Osteocyte (in vitro differentiated cells): ENCODE measurements at regions not wholly inside any gene's neighbourhood (a gene's known extent, or its start where the extent isn't known, plus 50 kb on each side); places are given as distances from the start of the nearest gene placed in this dataset.

Source experiments
- DNase-seq: peaks from one replicate; pipeline ENCODE4 v3.0.0; 2021; ENCODE audit warnings: mixed read lengths; ENCODE audit not compliant: unreplicated experiment; ENCODE audit errors: extremely low spot score
- H3K27ac Mint-ChIP-seq: one replicate; pipeline ENCODE4 v1.8.0; 2021; ENCODE audit warnings: mild to moderate bottlenecking, mixed read lengths; ENCODE audit not compliant: unreplicated experiment
- H3K27me3 Mint-ChIP-seq: one replicate; pipeline ENCODE4 v1.8.0; 2021; ENCODE audit warnings: mixed read lengths; ENCODE audit not compliant: unreplicated experiment
- H3K36me3 Mint-ChIP-seq: one replicate; pipeline ENCODE4 v1.8.0; 2021; ENCODE audit warnings: mixed read lengths; ENCODE audit not compliant: unreplicated experiment
- H3K4me1 Mint-ChIP-seq: one replicate; pipeline ENCODE4 v1.8.0; 2021; ENCODE audit warnings: mixed read lengths; ENCODE audit not compliant: unreplicated experiment
- H3K4me3 Mint-ChIP-seq: one replicate; pipeline ENCODE4 v1.8.0; 2021; ENCODE audit warnings: mild to moderate bottlenecking, moderate library complexity, mixed read lengths; ENCODE audit not compliant: unreplicated experiment
- H3K9me3 Mint-ChIP-seq: one replicate; pipeline ENCODE4 v1.8.0; 2021; ENCODE audit warnings: mixed read lengths; ENCODE audit not compliant: unreplicated experiment
- TF ChIP-seq, protein P1 (sequence below): fragments of 200-600 bp; sonication (generic); IDR thresholded peaks from 2 replicates; pipeline ENCODE4 v1.5.0; 2021; ENCODE audit warnings: antibody characterized with exemption, mild to moderate bottlenecking, moderate library complexity

DNA sequence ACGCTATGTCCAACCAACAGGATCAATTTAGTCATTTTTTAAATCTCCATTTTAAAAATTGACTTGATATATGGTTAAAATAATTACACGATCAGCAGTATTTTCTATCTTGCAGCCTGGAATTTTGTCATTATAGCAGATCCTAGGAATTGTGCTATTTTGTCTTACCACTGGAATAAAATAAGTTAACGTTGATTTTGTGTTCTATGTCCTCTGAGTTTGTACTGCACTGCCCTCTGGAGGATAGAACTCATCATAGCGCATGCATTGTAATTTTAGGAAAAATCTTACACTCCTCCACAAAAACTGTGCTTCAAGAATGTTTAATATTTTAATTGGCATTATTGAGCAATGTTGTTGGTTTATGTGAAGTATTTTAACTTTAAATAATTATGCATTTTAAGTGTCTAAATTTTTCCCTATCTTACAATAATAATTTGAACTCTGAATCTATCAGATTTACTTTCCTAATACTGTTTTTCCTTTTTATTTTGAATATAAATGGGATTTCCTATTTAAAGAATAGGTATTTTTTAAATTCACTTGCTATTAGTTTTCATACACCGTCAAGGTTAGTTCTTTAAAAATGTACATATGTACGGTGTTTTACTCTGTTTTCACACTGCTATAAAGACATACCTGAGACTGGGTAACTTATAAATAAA, 220.1 kb downstream of the PPP1R3A start:
- Mint-ChIP-seq H3K27me3 (peaks cover 51% of the 10 kb centered on the region), H3K36me3 (no peaks in the 10 kb centered on the region), H3K9me3 (no peaks in the 10 kb centered on the region), H3K4me1 (no peaks in the 10 kb centered on the region), H3K27ac (no peak overlapping the region), H3K4me3 (no peak overlapping the region)
- TF ChIP-seq, protein P1, sequence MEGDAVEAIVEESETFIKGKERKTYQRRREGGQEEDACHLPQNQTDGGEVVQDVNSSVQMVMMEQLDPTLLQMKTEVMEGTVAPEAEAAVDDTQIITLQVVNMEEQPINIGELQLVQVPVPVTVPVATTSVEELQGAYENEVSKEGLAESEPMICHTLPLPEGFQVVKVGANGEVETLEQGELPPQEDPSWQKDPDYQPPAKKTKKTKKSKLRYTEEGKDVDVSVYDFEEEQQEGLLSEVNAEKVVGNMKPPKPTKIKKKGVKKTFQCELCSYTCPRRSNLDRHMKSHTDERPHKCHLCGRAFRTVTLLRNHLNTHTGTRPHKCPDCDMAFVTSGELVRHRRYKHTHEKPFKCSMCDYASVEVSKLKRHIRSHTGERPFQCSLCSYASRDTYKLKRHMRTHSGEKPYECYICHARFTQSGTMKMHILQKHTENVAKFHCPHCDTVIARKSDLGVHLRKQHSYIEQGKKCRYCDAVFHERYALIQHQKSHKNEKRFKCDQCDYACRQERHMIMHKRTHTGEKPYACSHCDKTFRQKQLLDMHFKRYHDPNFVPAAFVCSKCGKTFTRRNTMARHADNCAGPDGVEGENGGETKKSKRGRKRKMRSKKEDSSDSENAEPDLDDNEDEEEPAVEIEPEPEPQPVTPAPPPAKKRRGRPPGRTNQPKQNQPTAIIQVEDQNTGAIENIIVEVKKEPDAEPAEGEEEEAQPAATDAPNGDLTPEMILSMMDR: peak; percentile 81
- DNase-seq: no peak

DNA sequence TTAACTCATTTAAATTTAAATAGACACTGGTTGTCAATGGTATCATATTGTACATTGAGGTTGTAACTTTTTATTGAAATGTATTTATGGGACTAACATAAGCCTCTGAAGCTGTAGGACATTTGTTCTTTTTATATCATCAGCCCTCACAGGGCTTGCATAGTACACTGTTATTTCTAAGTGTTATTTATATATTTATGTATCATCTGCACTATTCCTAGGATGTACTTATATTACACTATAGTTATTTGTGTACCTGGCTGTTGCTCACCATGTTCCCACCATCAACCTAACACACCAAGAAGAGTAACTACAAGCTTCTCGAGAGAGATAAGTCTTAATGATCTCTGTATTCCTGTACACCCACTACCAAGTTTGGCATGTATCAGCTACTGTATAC, 224.7 kb downstream of the PPP1R3A start:
- no peak overlapping the region for H3K27ac Mint-ChIP-seq
- no peak overlapping the region for H3K4me3 Mint-ChIP-seq
- DNase-seq: no peak
- no peaks in the 10 kb centered on the region for H3K4me1 Mint-ChIP-seq
- TF ChIP-seq, protein P1: no peak
- H3K36me3 Mint-ChIP-seq: no peaks in the 10 kb centered on the region
- no peaks in the 10 kb centered on the region for H3K9me3 Mint-ChIP-seq
- H3K27me3 Mint-ChIP-seq: peaks cover 66% of the 10 kb centered on the region

DNA sequence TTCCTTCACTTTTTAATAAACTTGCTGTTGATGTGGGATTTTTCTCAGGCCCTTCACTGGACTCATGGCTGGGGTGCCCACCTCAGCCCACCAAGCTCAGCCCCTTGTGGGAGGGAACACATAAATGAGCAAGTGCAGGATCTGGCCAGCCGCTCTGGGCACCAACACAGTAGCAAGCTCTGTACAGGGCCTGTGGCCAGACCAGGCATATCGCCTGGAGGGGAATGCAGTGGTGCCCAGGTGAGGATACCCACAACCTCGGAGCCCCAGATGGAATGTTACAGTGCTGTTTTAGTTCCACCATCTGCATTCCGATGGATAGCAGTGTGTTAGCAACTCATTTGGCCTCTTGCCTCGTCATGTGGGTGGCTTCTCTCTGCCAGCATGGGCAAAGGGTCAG, 234.6 kb downstream of the PPP1R3A start:
- DNase-seq: no peak
- no peaks in the 10 kb centered on the region for H3K9me3 Mint-ChIP-seq
- TF ChIP-seq, protein P1: no peak
- H3K27ac Mint-ChIP-seq: no peak overlapping the region
- H3K36me3 Mint-ChIP-seq: no peaks in the 10 kb centered on the region
- H3K4me3 Mint-ChIP-seq: no peak overlapping the region
- H3K27me3 Mint-ChIP-seq: peaks cover 19% of the 10 kb centered on the region
- no peaks in the 10 kb centered on the region for H3K4me1 Mint-ChIP-seq

DNA sequence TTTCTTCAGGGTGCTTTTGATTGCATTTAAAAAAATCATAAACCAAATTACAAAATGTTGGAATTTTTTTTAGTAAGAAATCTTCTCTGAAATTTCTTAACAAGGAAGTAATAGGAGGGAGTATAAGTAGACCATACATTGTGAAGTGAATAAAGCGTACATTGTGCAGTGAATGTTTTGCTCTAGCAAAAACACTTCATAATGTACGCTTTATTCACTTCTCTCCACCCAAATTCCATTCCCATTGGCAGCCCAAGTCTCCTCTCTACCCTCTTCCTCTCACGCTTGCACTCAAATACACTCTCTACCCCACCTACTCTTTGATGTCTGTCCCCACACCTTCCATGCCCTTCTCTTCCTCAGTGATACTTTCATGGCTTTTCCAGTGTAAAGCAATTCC, 241.0 kb downstream of the PPP1R3A start:
- H3K9me3 Mint-ChIP-seq: no peaks in the 10 kb centered on the region
- TF ChIP-seq, protein P1: no peak
- H3K27ac Mint-ChIP-seq: no peak overlapping the region
- peaks cover 20% of the 10 kb centered on the region for H3K27me3 Mint-ChIP-seq
- H3K4me1 Mint-ChIP-seq: no peaks in the 10 kb centered on the region
- no peak for DNase-seq
- H3K4me3 Mint-ChIP-seq: no peak overlapping the region
- H3K36me3 Mint-ChIP-seq: no peaks in the 10 kb centered on the region

DNA sequence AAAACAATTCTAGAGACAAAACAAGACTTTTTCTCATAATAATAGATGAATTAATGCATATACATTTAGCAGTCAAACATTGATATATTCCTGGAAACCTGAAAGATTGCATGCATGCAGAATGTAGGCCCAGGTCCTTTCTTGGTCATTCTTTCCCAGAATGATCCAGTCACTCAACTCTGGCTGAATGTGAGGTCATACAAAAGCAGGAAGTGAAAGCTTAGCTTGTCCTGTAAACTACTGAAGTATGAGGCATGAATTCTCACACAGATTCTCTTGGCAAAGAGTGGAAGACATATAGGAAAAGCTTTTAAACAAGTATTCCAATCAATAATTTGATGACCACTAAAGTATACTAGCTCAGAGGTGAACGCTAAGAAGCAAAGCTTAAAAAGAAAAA, 253.9 kb downstream of the PPP1R3A start:
- Mint-ChIP-seq H3K27me3 (peaks cover 7% of the 10 kb centered on the region), H3K27ac (no peak overlapping the region), H3K9me3 (peaks cover 6% of the 10 kb centered on the region), H3K4me1 (no peaks in the 10 kb centered on the region), H3K36me3 (no peaks in the 10 kb centered on the region), H3K4me3 (no peak overlapping the region)
- TF ChIP-seq, protein P1: no peak
- no peak for DNase-seq
